Caco-2 (cell line): ENCODE measurements at regions not wholly inside any gene's neighbourhood (a gene's known extent, or its start where the extent isn't known, plus 50 kb on each side); places are given as distances from the start of the nearest gene placed in this dataset.

Source experiments
- BruUV-seq: library from RNA; stranded (reverse); fragments of 400-500 nt; replicated peaks from 2 replicates; lab custom pipeline; 2021; lab: Mats Ljungman, UMichigan
- CTCF ChIA-PET: fragments of 300-600 bp; sonication (Branson Sonifier 250); formaldehyde crosslinking; loops from one replicate; lab custom pipeline; 2022; ENCODE audit warnings: antibody characterized with exemption; lab: Charles Lee
- POLR2A ChIA-PET: fragments of 300-600 bp; sonication (Branson Sonifier 250); formaldehyde crosslinking; loops from one replicate; lab custom pipeline; 2022; ENCODE audit warnings: antibody characterized with exemption; lab: Charles Lee
- DNase-seq, 2 experiments: peaks; one replicate each; pipeline versions ENCODE4 v3.0.0 to v3.0.0-alpha.2; 2020 to 2022
- H3K27me3 ChIP-seq: replicated peaks from 2 replicates; pipeline ENCODE4 v1.6.0; 2011; ENCODE audit warnings: low read length; ENCODE audit not compliant: control insufficient read depth, insufficient read depth
- H3K36me3 ChIP-seq: 2 replicates; pipeline ENCODE4 v1.5.1; 2011; ENCODE audit warnings: low read length; ENCODE audit not compliant: control insufficient read depth, insufficient read depth
- H3K4me1 ChIP-seq: fragments of 250-450 bp; sonication (Bioruptor Pico); 2 replicates; pipeline ENCODE4 v1.5.1; 2020; ENCODE audit warnings: mild to moderate bottlenecking
- H3K4me3 ChIP-seq: 2 replicates; pipeline ENCODE4 v1.5.1; 2011; ENCODE audit warnings: low read depth, mild to moderate bottlenecking, control low read depth, low read length
- H3K9me3 ChIP-seq: fragments of 250-450 bp; sonication (Bioruptor Pico); 2 replicates; pipeline ENCODE4 v1.5.1; 2020; ENCODE audit warnings: mild to moderate bottlenecking, moderate library complexity
- H3K27ac Mint-ChIP-seq: one replicate; pipeline ENCODE4 v1.8.0; 2022; ENCODE audit warnings: mixed read lengths; ENCODE audit not compliant: unreplicated experiment
- H3K27me3 Mint-ChIP-seq: one replicate; pipeline ENCODE4 v1.8.0; 2022; ENCODE audit warnings: mixed read lengths; ENCODE audit not compliant: insufficient read depth, unreplicated experiment
- H3K36me3 Mint-ChIP-seq: one replicate; pipeline ENCODE4 v1.8.0; 2022; ENCODE audit warnings: mild to moderate bottlenecking, mixed read lengths; ENCODE audit not compliant: insufficient read depth, unreplicated experiment
- H3K4me1 Mint-ChIP-seq: one replicate; pipeline ENCODE4 v1.8.0; 2022; ENCODE audit warnings: low read depth, mixed read lengths; ENCODE audit not compliant: unreplicated experiment
- H3K4me3 Mint-ChIP-seq: one replicate; pipeline ENCODE4 v1.8.0; 2022; ENCODE audit warnings: mild to moderate bottlenecking, moderate library complexity, mixed read lengths; ENCODE audit not compliant: unreplicated experiment
- H3K9me3 Mint-ChIP-seq: one replicate; pipeline ENCODE4 v1.8.0; 2022; ENCODE audit warnings: mixed read lengths; ENCODE audit not compliant: unreplicated experiment
- intact Hi-C: fragments of 100-400 bp; cut with micrococcal nuclease; formaldehyde crosslinking; loops from one replicate; pipeline ENCODE4 v1.10.0; 2022; ENCODE audit not compliant: unreplicated experiment
- TF ChIP-seq, protein P1 (sequence below), 2 experiments: fragments of 200-600 bp in 1 of 2; IDR thresholded peaks; 1 replicate in 1 of 2; 2 replicates in 1 of 2; pipeline versions ENCODE4 v1.5.1 to v1.8.0; 2011 to 2022; ENCODE audit warnings: antibody characterized with exemption in 1 of 2, control low read depth in 1 of 2, inconsistent platforms in 1 of 2, low read depth in 1 of 2, low read length in 1 of 2, mild to moderate bottlenecking in 1 of 2, moderate library complexity in 1 of 2; ENCODE audit not compliant: insufficient read depth in 1 of 2, severe bottlenecking in 1 of 2, unreplicated experiment in 1 of 2

DNA sequence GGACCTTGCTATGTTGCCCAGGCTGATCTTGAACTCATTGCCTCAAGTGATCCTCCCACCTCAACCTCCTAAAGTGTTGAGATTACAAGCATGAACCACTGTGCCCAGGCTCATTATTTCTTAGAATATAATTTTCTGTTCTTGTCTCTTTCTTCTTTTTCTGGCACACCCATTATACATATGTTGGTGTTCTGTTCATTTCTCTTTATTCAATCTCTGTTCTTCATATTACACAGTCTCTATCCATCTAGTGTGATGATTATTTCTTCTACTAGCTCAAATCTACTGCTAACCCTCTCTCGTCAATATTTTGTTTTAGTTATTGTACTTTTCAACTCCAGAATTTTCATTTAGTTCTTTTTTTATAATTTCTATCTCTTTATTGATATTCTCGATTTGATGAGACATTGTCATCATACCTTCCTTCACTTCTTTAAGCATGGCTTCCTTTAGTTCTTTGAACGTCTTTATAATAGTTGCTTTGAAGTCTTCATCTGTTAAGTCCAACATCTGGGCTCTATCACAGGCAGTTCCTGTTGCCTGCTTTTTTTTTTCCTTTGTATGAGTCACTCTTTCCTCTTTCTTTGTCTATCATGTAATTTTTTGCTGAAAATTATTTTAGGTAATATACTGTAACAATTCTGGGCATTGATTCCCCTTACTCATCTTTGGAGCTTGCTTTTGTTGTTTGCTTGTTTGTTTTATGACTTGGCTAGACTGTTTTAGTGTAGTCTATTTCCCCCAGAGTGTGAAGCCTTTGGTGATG is 196.4 kb upstream of the NABP1 start:
- H3K27me3 ChIP-seq, result no peaks in the 10 kb centered on the region
- TF ChIP-seq, protein P1, sequence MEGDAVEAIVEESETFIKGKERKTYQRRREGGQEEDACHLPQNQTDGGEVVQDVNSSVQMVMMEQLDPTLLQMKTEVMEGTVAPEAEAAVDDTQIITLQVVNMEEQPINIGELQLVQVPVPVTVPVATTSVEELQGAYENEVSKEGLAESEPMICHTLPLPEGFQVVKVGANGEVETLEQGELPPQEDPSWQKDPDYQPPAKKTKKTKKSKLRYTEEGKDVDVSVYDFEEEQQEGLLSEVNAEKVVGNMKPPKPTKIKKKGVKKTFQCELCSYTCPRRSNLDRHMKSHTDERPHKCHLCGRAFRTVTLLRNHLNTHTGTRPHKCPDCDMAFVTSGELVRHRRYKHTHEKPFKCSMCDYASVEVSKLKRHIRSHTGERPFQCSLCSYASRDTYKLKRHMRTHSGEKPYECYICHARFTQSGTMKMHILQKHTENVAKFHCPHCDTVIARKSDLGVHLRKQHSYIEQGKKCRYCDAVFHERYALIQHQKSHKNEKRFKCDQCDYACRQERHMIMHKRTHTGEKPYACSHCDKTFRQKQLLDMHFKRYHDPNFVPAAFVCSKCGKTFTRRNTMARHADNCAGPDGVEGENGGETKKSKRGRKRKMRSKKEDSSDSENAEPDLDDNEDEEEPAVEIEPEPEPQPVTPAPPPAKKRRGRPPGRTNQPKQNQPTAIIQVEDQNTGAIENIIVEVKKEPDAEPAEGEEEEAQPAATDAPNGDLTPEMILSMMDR (IDR thresholded peaks at IDR 0.05; ENCODE audit: insufficient read depth in 1 of 2, low read depth in 1 of 2, low read length in 1 of 2, severe bottlenecking in 1 of 2, unreplicated experiment in 1 of 2), result no peak
- ChIA-PET CTCF (no interaction called here), POLR2A (no interaction called here)
- Mint-ChIP-seq H3K9me3 (peaks cover 55% of the 10 kb centered on the region), H3K4me3 (no peak overlapping the region), H3K4me1 (peaks cover 23% of the 10 kb centered on the region), H3K27me3 (no peaks in the 10 kb centered on the region), H3K36me3 (no peaks in the 10 kb centered on the region), H3K27ac (no peak overlapping the region)
- intact Hi-C loops, result no loop called here
- no peak for DNase-seq
- H3K4me1 ChIP-seq, result peaks cover 24% of the 10 kb centered on the region
- H3K9me3 ChIP-seq, result peaks cover 22% of the 10 kb centered on the region
- no peaks in the 10 kb centered on the region for H3K36me3 ChIP-seq
- BruUV-seq, result no TSS peak
- H3K4me3 ChIP-seq, result no peak overlapping the region

DNA sequence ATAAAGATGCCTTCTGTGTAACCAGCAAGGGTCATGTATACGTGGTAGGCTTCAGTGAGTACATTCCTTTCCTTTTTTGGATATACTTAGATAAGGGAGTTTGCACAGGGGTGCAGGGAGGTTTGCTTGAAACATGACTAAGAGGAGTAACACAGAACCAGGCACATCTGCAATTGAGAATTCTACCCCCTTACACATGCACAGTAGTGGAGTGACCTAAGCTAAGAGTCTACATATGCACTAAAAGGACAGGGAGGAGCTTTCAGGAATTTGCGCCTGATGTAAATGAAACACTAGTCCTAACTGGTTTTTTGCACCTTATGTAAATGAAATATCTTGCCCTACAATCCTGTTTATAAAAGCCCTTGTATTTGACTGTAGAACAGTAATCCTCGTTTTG is 194.8 kb upstream of the NABP1 start:
- Histone ChIP-seq H3K4me1 (peaks cover 27% of the 10 kb centered on the region), H3K36me3 (no peaks in the 10 kb centered on the region), H3K27me3 (no peaks in the 10 kb centered on the region), H3K4me3 (no peak overlapping the region), H3K9me3 (peaks cover 22% of the 10 kb centered on the region)
- H3K27ac Mint-ChIP-seq, result peak overlapping the region; percentile 8
- TF ChIP-seq, protein P1 (IDR thresholded peaks at IDR 0.05; ENCODE audit: insufficient read depth in 1 of 2, low read depth in 1 of 2, low read length in 1 of 2, severe bottlenecking in 1 of 2, unreplicated experiment in 1 of 2), result no peak
- no peaks in the 10 kb centered on the region for H3K27me3 Mint-ChIP-seq
- no peak for DNase-seq
- H3K4me1 Mint-ChIP-seq, result peaks cover 28% of the 10 kb centered on the region
- H3K4me3 Mint-ChIP-seq, result no peak overlapping the region
- CTCF ChIA-PET, result no interaction called here
- intact Hi-C loops, result no loop called here
- no TSS peak for BruUV-seq
- POLR2A ChIA-PET, result no interaction called here
- no peaks in the 10 kb centered on the region for H3K36me3 Mint-ChIP-seq
- peaks cover 55% of the 10 kb centered on the region for H3K9me3 Mint-ChIP-seq

DNA sequence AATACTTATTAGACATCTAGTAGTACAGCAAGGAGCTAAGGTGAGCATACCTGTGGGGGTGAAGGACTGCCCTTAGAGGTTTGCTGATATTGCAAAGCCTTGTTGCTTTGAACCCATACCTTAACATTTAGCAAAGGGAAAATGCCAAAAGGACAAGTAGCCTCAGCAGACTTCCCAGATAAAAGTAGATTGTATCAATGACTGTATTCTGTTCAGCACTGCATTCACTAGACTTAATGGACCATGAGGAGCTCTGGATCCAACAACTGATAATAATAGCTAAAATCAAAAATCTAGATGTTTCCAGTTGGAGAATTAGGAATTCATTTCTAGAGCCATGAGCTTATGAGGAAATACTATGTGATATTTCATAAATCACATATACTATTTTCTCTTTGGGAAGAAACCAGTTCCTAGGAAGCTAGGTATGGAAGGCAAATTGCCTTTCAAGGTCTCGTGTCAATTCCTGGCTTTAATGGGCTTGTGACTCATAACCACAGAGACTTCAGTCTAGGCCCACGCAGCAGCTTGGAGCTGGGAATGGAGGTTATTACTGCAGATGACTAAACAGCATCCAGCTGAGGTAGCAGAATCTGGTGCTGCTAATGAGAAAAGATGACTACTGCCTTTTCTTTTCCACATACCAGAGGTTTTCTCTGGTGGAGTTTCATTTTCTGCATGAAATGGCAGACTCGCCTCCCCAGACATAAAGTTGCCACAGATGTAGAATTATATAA is 191.2 kb upstream of the NABP1 start:
- no peaks in the 10 kb centered on the region for H3K36me3 ChIP-seq
- intact Hi-C loops, result no loop called here
- ChIA-PET CTCF (no interaction called here), POLR2A (no interaction called here)
- H3K27me3 Mint-ChIP-seq, result no peaks in the 10 kb centered on the region
- DNase-seq, result no peak
- H3K9me3 ChIP-seq, result peaks cover 15% of the 10 kb centered on the region
- peaks cover 14% of the 10 kb centered on the region for H3K4me1 Mint-ChIP-seq
- TF ChIP-seq, protein P1 (IDR thresholded peaks at IDR 0.05; ENCODE audit: insufficient read depth in 1 of 2, low read depth in 1 of 2, low read length in 1 of 2, severe bottlenecking in 1 of 2, unreplicated experiment in 1 of 2), result no peak
- no TSS peak for BruUV-seq
- H3K4me3 Mint-ChIP-seq, result no peak overlapping the region
- peaks cover 19% of the 10 kb centered on the region for H3K4me1 ChIP-seq
- H3K4me3 ChIP-seq, result no peak overlapping the region
- H3K9me3 Mint-ChIP-seq, result peaks cover 48% of the 10 kb centered on the region
- no peaks in the 10 kb centered on the region for H3K36me3 Mint-ChIP-seq
- no peak overlapping the region for H3K27ac Mint-ChIP-seq
- H3K27me3 ChIP-seq, result no peaks in the 10 kb centered on the region
